A549 (cell line): ENCODE measurements at regions not wholly inside any gene's neighbourhood (a gene's known extent, or its start where the extent isn't known, plus 50 kb on each side); places are given as distances from the start of the nearest gene placed in this dataset.

Experiments used
- ATAC-seq, 2 experiments: fragments of 200-7000 bp in 1 of 2; fragments of >200 bp in 1 of 2; cut with Nextera tagmentation in 1 of 2; cut with Tn5 transposase in 1 of 2; 3 replicates each; pipeline versions ENCODE4 v1.8.0 to v1.9.1; 2018 to 2020; ENCODE audit warnings: mild to moderate bottlenecking in 1 of 2, moderate library complexity in 1 of 2
- CTCF ChIA-PET: fragments of 300-600 bp; sonication (Branson Sonifier 250); formaldehyde crosslinking; extraction: SDS; loops from one replicate; lab custom pipeline; 2021; ENCODE audit warnings: antibody characterized with exemption, inconsistent platforms; lab: Yijun Ruan, JAX
- POLR2A ChIA-PET: fragments of 350-600 bp; formaldehyde crosslinking; extraction: SDS; loops from one replicate; lab custom pipeline; 2021; ENCODE audit warnings: antibody characterized with exemption, inconsistent platforms; lab: Yijun Ruan, JAX
- DNase-seq, 2 experiments: peaks; one replicate each; pipeline versions ENCODE4 v3.0.0 to v3.0.0-alpha.2; 2011 to 2016; ENCODE audit warnings: low read depth in 1 of 2, low spot score in 1 of 2
- FAIRE-seq: peaks from 2 replicates; lab custom pipeline; 2011; peaks lifted over from hg19 to GRCh38; lab: Jason Lieb, UNC
- H3K27ac ChIP-seq, 2 experiments: fragments of >200 bp; sonication (Bioruptor Twin); formaldehyde crosslinking; 3 replicates each; pipeline ENCODE4 v1.5.1; 2016 to 2017
- H3K4me1 ChIP-seq: fragments of >200 bp; sonication (Bioruptor Twin); formaldehyde crosslinking; 3 replicates; pipeline ENCODE4 v1.6.1; 2016
- H3K4me2 ChIP-seq: fragments of >200 bp; sonication (Bioruptor Twin); formaldehyde crosslinking; 3 replicates; pipeline ENCODE4 v1.6.1; 2016
- H3K4me3 ChIP-seq: fragments of >200 bp; sonication (Bioruptor Twin); formaldehyde crosslinking; 3 replicates; pipeline ENCODE4 v1.5.1; 2016
- H3K9me3 ChIP-seq: fragments of >200 bp; sonication (Bioruptor Twin); formaldehyde crosslinking; 3 replicates; pipeline ENCODE4 v1.6.1; 2016
- CBX2 ChIP-seq: fragments of 200-600 bp; sonication (generic); IDR thresholded peaks from 2 replicates; pipeline ENCODE4 v1.6.1; 2016; ENCODE audit warnings: low read depth, mild to moderate bottlenecking, borderline replicate concordance
- CEBPB ChIP-seq, 2 experiments: fragments of >200 bp in 1 of 2; sonication (Bioruptor Twin) in 1 of 2; formaldehyde crosslinking in 1 of 2; IDR thresholded peaks; 2 replicates each; pipeline ENCODE4 v1.6.1; 2012 to 2016
- CHD4 ChIP-seq: fragments of 200-600 bp; sonication (generic); IDR thresholded peaks from 2 replicates; pipeline ENCODE4 v1.6.1; 2016; ENCODE audit warnings: antibody characterized with exemption, mild to moderate bottlenecking, borderline replicate concordance
- E2F6 ChIP-seq: IDR thresholded peaks from 2 replicates; pipeline ENCODE4 v1.6.1; 2012; ENCODE audit warnings: low read depth, borderline replicate concordance
- EHF ChIP-seq: fragments of 250-450 bp; sonication (Bioruptor Pico); IDR thresholded peaks from 2 replicates; pipeline ENCODE4 v1.5.0; 2020; ENCODE audit warnings: mild to moderate bottlenecking
- FOSB ChIP-seq: fragments of 250-450 bp; sonication (Bioruptor Pico); IDR thresholded peaks from 2 replicates; pipeline ENCODE4 v1.5.0; 2020; ENCODE audit warnings: mild to moderate bottlenecking, moderate library complexity
- GATA3 ChIP-seq: IDR thresholded peaks from 2 replicates; pipeline ENCODE4 v1.6.1; 2012; ENCODE audit warnings: borderline replicate concordance
- HDAC2 ChIP-seq: fragments of 200-600 bp; sonication (generic); IDR thresholded peaks from 2 replicates; pipeline ENCODE4 v1.6.1; 2016
- HES2 ChIP-seq: fragments of >200 bp; sonication (Bioruptor Twin); formaldehyde crosslinking; IDR thresholded peaks from 2 replicates; pipeline ENCODE4 v1.6.1; 2016
- HEYL ChIP-seq: fragments of 250-450 bp; sonication (Bioruptor Pico); IDR thresholded peaks from 2 replicates; pipeline ENCODE4 v1.8.0; 2021; ENCODE audit warnings: mild to moderate bottlenecking, moderate library complexity
- HOXB5 ChIP-seq: fragments of 250-450 bp; sonication (Bioruptor Pico); IDR thresholded peaks from 2 replicates; pipeline ENCODE4 v1.5.0; 2020; ENCODE audit warnings: mild to moderate bottlenecking, moderate library complexity
- JUNB ChIP-seq: fragments of >200 bp; sonication (Bioruptor Twin); formaldehyde crosslinking; IDR thresholded peaks from 2 replicates; pipeline ENCODE4 v1.6.1; 2016
- MAFK ChIP-seq: fragments of 450-650 bp; IDR thresholded peaks from 2 replicates; pipeline ENCODE4 v1.6.1; 2014; ENCODE audit not compliant: partially characterized antibody
- MAZ ChIP-seq: fragments of 150-350 bp; IDR thresholded peaks from 2 replicates; pipeline ENCODE4 v1.6.1; 2014; ENCODE audit warnings: antibody characterized with exemption, low read depth, low read length, borderline replicate concordance
- MYC ChIP-seq: IDR thresholded peaks from 2 replicates; pipeline ENCODE4 v1.6.1; 2012; ENCODE audit warnings: mild to moderate bottlenecking, inconsistent platforms, low read length, improper control_type of control experiment, borderline replicate concordance
- NPAS2 ChIP-seq: fragments of 250-450 bp; sonication (Bioruptor Pico); IDR thresholded peaks from 2 replicates; pipeline ENCODE4 v1.8.0; 2022; ENCODE audit warnings: mild to moderate bottlenecking, moderate library complexity, borderline replicate concordance
- NR3C1 ChIP-seq: fragments of >200 bp; sonication (Bioruptor Twin); formaldehyde crosslinking; IDR thresholded peaks from 3 replicates; pipeline ENCODE4 v1.6.1; 2017
- POLR2AphosphoS2 ChIP-seq: conservative IDR thresholded peaks from 2 replicates; pipeline ENCODE4 v1.6.1; 2012; ENCODE audit warnings: low read length, improper control_type of control experiment, inconsistent platforms
- RAD21 ChIP-seq, 2 experiments: fragments of >200 bp in 1 of 2; sonication (Bioruptor Twin) in 1 of 2; formaldehyde crosslinking in 1 of 2; IDR thresholded peaks in 1 of 2; conservative IDR thresholded peaks in 1 of 2; 2 replicates in 1 of 2; 3 replicates in 1 of 2; pipeline ENCODE4 v1.6.1; 2012 to 2018; ENCODE audit warnings: inconsistent platforms in 1 of 2
- RCOR1 ChIP-seq: fragments of 150-350 bp; IDR thresholded peaks from 2 replicates; pipeline ENCODE4 v1.6.1; 2014; ENCODE audit warnings: antibody characterized with exemption, low read length, low read depth
- RNF2 ChIP-seq: fragments of 200-600 bp; sonication (generic); IDR thresholded peaks from 2 replicates; pipeline ENCODE4 v1.6.1; 2016; ENCODE audit warnings: low read depth, mild to moderate bottlenecking, antibody characterized with exemption, moderate library complexity, borderline replicate concordance
- SMC3 ChIP-seq: fragments of >200 bp; sonication (Bioruptor Twin); formaldehyde crosslinking; IDR thresholded peaks from 3 replicates; pipeline ENCODE4 v1.6.1; 2018; ENCODE audit warnings: inconsistent platforms
- TP53 ChIP-seq: fragments of 250-450 bp; sonication (Bioruptor Pico); IDR thresholded peaks from 2 replicates; pipeline ENCODE4 v1.5.0; 2021; ENCODE audit warnings: mild to moderate bottlenecking, moderate library complexity
- ZC3H11A ChIP-seq: fragments of 450-650 bp; IDR thresholded peaks from 2 replicates; pipeline ENCODE4 v1.6.1; 2014; ENCODE audit warnings: antibody characterized with exemption, mild to moderate bottlenecking
- ZSCAN20 ChIP-seq: fragments of 250-450 bp; sonication (Bioruptor Pico); IDR thresholded peaks from 2 replicates; pipeline ENCODE4 v1.8.0; 2022; ENCODE audit warnings: mild to moderate bottlenecking, moderate library complexity
- WGBS: methylation state at CpG from one replicate; pipeline ENCODE4 v1.1.6; 2017; ENCODE audit errors: missing lambda C conversion rate; 5-methylcytosine and 5-hydroxymethylcytosine counted together
- TF ChIP-seq, protein P1 (sequence below): fragments of 250-450 bp; sonication (Bioruptor Pico); IDR thresholded peaks from 2 replicates; pipeline ENCODE4 v1.5.0; 2020; ENCODE audit warnings: low read depth, mild to moderate bottlenecking, moderate library complexity
- TF ChIP-seq, protein P2 (sequence below): fragments of 250-450 bp; sonication (Bioruptor Pico); IDR thresholded peaks from 2 replicates; pipeline ENCODE4 v1.5.0; 2021; ENCODE audit warnings: mild to moderate bottlenecking, moderate library complexity, borderline replicate concordance
- TF ChIP-seq, protein P3 (sequence below): fragments of 150-350 bp; IDR thresholded peaks from 2 replicates; pipeline ENCODE4 v1.6.1; 2014; ENCODE audit warnings: low read depth, mild to moderate bottlenecking, low read length

- ChIA-PET CTCF (no interaction called here), POLR2A (no interaction called here)
- no peak for FAIRE-seq
- no peaks in the 10 kb centered on the region for H3K4me1 ChIP-seq
- ATAC-seq = no peak
- 82% methylated on average over 8 of the region's 8 CpGs for WGBS
- H3K4me2 ChIP-seq = no peak overlapping the region
- no peak overlapping the region for H3K4me3 ChIP-seq
- H3K27ac ChIP-seq = no peak overlapping the region
- TF ChIP-seq ZSCAN20 (CRISPR knock-in tag) = no peak
- TF ChIP-seq POLR2AphosphoS2 = no peak
- no peak for TF ChIP-seq CEBPB (IDR thresholded peaks at IDR 0.05)
- TF ChIP-seq, protein P1, sequence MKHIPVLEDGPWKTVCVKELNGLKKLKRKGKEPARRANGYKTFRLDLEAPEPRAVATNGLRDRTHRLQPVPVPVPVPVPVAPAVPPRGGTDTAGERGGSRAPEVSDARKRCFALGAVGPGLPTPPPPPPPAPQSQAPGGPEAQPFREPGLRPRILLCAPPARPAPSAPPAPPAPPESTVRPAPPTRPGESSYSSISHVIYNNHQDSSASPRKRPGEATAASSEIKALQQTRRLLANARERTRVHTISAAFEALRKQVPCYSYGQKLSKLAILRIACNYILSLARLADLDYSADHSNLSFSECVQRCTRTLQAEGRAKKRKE (CRISPR knock-in tag) = no peak
- TF ChIP-seq HDAC2 = no peak
- no peak for TF ChIP-seq CBX2
- no peak for TF ChIP-seq TP53 (CRISPR knock-in tag)
- TF ChIP-seq, protein P2, sequence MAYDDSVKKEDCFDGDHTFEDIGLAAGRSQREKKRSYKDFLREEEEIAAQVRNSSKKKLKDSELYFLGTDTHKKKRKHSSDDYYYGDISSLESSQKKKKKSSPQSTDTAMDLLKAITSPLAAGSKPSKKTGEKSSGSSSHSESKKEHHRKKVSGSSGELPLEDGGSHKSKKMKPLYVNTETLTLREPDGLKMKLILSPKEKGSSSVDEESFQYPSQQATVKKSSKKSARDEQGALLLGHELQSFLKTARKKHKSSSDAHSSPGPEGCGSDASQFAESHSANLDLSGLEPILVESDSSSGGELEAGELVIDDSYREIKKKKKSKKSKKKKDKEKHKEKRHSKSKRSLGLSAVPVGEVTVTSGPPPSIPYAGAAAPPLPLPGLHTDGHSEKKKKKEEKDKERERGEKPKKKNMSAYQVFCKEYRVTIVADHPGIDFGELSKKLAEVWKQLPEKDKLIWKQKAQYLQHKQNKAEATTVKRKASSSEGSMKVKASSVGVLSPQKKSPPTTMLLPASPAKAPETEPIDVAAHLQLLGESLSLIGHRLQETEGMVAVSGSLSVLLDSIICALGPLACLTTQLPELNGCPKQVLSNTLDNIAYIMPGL = no peak
- TF ChIP-seq, protein P3, sequence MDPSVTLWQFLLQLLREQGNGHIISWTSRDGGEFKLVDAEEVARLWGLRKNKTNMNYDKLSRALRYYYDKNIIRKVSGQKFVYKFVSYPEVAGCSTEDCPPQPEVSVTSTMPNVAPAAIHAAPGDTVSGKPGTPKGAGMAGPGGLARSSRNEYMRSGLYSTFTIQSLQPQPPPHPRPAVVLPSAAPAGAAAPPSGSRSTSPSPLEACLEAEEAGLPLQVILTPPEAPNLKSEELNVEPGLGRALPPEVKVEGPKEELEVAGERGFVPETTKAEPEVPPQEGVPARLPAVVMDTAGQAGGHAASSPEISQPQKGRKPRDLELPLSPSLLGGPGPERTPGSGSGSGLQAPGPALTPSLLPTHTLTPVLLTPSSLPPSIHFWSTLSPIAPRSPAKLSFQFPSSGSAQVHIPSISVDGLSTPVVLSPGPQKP = no peak
- no peak for TF ChIP-seq FOSB (CRISPR knock-in tag)
- no peak for TF ChIP-seq JUNB
- TF ChIP-seq EHF (CRISPR knock-in tag) = no peak
- TF ChIP-seq GATA3 = no peak
- no peak for TF ChIP-seq SMC3
- no peak for TF ChIP-seq MYC
- no peaks in the 10 kb centered on the region for H3K9me3 ChIP-seq
- no peak for DNase-seq
Observed at GRCh38 chr5:17431272-17432050, 66.6 kb upstream of the TAF11L2 start.

DNA sequence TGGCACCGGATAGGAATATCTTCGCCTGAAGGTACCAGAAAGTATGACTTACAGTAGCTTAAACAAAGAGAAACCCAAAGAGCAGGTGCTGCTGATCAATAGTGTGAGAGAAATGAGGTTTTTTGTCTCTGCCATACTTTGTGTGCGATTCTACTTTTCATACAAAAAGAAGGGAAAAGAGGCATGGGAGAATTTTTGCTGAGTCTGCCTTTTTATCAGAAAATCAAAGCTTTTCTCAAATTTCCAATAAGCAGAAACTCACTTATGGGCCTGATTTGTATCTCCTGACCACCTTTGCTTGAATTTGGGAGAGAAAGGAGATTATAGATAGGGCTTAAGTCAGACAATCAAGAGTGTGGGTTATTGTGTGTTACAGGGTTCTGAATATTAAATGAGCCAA, 65.5 kb upstream of the TAF11L2 start:
- H3K9me3 ChIP-seq = no peaks in the 10 kb centered on the region
- H3K27ac ChIP-seq = no peak overlapping the region
- ChIA-PET POLR2A (no interaction called here), CTCF (no interaction called here)
- ATAC-seq (no peak), DNase-seq (no peak), FAIRE-seq (no peak)
- 91% methylated on average over 3 of the region's 3 CpGs for WGBS
- no peak overlapping the region for H3K4me2 ChIP-seq
- TF ChIP-seq MAFK = peak; percentile 95
- no peak for TF ChIP-seq ZC3H11A
- TF ChIP-seq SMC3 = no peak
- no peak overlapping the region for H3K4me3 ChIP-seq
- H3K4me1 ChIP-seq = no peaks in the 10 kb centered on the region

- Histone ChIP-seq H3K4me3 (no peak overlapping the region), H3K27ac (no peak overlapping the region), H3K9me3 (no peaks in the 10 kb centered on the region), H3K4me2 (no peak overlapping the region), H3K4me1 (no peaks in the 10 kb centered on the region)
- ATAC-seq = no peak
- POLR2A ChIA-PET = interaction anchor here (0.6 kb wide), 1 partner anchor 37 kb away, joined by 3 read pairs; no protein-coding TSS in a partner anchor
- CTCF ChIA-PET = no interaction called here
- 92% methylated on average over 6 of the region's 6 CpGs for WGBS
- no peak for FAIRE-seq
- no peak for DNase-seq
- TF ChIP-seq MAFK (no peak), NR3C1 (no peak), NPAS2 (no peak), MAZ (no peak), RAD21 (conservative IDR thresholded peaks at IDR 0.05 in 1 of 2, IDR thresholded peaks at IDR 0.05 in 1 of 2) (no peak), CHD4 (no peak), HOXB5 (CRISPR knock-in tag) (no peak), RNF2 (no peak), E2F6 (no peak), HEYL (CRISPR knock-in tag) (no peak), RCOR1 (no peak), HES2 (no peak), POLR2AphosphoS2 (no peak)
Observed at GRCh38 chr5:17433406-17433805, 64.6 kb upstream of the TAF11L2 start.
